ENCODE measurements at regions not wholly inside any gene's neighbourhood (a gene's known extent, or its start where the extent isn't known, plus 50 kb on each side); places are given as distances from the start of the nearest gene placed in this dataset.

DNA sequence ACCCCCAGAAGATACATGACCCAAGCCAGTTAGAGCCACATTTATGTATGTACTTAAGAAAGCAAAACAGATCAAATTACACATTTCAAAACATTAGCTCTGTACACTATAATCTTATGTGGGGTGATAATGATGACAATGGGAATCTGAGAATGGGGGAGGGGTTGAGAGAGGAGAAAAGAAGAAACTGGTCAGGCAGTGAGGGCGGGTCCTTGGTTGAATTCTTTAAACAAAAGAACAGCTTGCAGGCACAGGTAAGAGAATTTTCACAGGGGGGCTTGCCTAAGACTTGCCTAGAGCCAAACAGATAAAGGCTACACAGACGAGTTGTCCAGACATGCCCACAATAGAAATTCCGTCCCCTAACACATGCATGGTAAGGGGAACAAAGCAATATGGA is 76.8 kb upstream of the PTER start:
- BruUV-seq (replicated peaks), result no TSS peak
- H3K27ac Mint-ChIP-seq (ENCODE audit: low read depth, unreplicated experiment), result no peak overlapping the region
- H3K4me3 Mint-ChIP-seq (ENCODE audit: unreplicated experiment), result no peak overlapping the region
- DNase-seq (ENCODE audit: unreplicated experiment), result peak; percentile 18
- TF ChIP-seq, protein P1, sequence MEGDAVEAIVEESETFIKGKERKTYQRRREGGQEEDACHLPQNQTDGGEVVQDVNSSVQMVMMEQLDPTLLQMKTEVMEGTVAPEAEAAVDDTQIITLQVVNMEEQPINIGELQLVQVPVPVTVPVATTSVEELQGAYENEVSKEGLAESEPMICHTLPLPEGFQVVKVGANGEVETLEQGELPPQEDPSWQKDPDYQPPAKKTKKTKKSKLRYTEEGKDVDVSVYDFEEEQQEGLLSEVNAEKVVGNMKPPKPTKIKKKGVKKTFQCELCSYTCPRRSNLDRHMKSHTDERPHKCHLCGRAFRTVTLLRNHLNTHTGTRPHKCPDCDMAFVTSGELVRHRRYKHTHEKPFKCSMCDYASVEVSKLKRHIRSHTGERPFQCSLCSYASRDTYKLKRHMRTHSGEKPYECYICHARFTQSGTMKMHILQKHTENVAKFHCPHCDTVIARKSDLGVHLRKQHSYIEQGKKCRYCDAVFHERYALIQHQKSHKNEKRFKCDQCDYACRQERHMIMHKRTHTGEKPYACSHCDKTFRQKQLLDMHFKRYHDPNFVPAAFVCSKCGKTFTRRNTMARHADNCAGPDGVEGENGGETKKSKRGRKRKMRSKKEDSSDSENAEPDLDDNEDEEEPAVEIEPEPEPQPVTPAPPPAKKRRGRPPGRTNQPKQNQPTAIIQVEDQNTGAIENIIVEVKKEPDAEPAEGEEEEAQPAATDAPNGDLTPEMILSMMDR (IDR thresholded peaks at IDR 0.05; ENCODE audit: unreplicated experiment), result no peak
- no peaks in the 10 kb centered on the region for H3K36me3 Mint-ChIP-seq (ENCODE audit: insufficient read depth, unreplicated experiment)
- H3K4me1 Mint-ChIP-seq (ENCODE audit: insufficient read depth, unreplicated experiment), result peaks cover 5% of the 10 kb centered on the region
- H3K27me3 Mint-ChIP-seq (ENCODE audit: insufficient read depth, unreplicated experiment), result no peaks in the 10 kb centered on the region
- intact Hi-C loops (cut with micrococcal nuclease), result no loop called here
- CTCF ChIA-PET, result no interaction called here
- H3K9me3 Mint-ChIP-seq (ENCODE audit: unreplicated experiment), result peaks cover 15% of the 10 kb centered on the region
- POLR2A ChIA-PET, result interaction anchor here (1.1 kb wide), 1 partner anchor 163 kb away, joined by 3 read pairs; no protein-coding TSS in a partner anchor

DNA sequence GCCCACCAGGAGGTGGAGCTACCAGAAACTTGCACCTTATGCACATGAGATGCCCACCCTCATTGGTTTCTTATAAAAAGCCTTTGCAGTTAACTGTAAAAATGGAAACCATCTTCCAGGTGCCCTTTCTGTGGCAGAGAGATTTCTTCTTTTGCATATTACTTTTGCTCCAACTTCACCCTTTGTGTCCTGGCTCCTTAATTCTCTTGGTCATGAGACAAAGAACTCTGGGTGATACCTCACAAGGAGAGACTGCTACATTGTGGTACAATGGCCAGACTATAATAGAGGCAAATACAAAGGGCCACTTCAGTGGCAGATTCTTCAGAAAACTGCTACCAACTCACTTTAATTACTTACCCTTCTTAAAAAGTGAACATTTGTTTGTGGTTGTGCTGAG is 76.4 kb upstream of the PTER start:
- no peak for DNase-seq (ENCODE audit: unreplicated experiment)
- POLR2A ChIA-PET, result interaction anchor here (1.1 kb wide), 1 partner anchor 164 kb away, joined by 3 read pairs; no protein-coding TSS in a partner anchor
- no peaks in the 10 kb centered on the region for H3K27me3 Mint-ChIP-seq (ENCODE audit: insufficient read depth, unreplicated experiment)
- H3K27ac Mint-ChIP-seq (ENCODE audit: low read depth, unreplicated experiment), result no peak overlapping the region
- BruUV-seq (replicated peaks), result no TSS peak
- intact Hi-C loops (cut with micrococcal nuclease), result no loop called here
- TF ChIP-seq, protein P1 (IDR thresholded peaks at IDR 0.05; ENCODE audit: unreplicated experiment), result no peak
- peaks cover 5% of the 10 kb centered on the region for H3K4me1 Mint-ChIP-seq (ENCODE audit: insufficient read depth, unreplicated experiment)
- H3K4me3 Mint-ChIP-seq (ENCODE audit: unreplicated experiment), result no peak overlapping the region
- peaks cover 15% of the 10 kb centered on the region for H3K9me3 Mint-ChIP-seq (ENCODE audit: unreplicated experiment)
- no peaks in the 10 kb centered on the region for H3K36me3 Mint-ChIP-seq (ENCODE audit: insufficient read depth, unreplicated experiment)
- CTCF ChIA-PET, result no interaction called here

DNA sequence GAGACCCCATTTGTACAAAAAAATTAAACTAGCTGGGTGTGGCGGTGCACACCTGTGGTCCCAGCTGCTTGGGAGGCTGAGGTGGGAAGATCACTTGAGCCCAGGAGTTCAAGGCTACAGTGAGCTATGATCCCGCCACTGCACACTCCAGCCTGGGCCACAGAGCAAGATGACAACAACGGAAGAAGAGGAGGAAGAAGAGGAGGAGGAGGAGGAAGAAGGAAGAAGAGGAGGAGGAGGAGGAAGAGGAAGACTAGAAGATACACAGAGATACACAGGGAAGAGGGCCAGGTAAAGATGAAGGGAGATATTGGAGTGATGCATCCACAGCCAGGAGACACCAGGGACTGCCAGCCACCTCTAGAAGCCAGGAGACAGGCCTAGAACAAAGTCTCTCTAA is 75.7 kb upstream of the PTER start:
- Mint-ChIP-seq H3K4me3 (ENCODE audit: unreplicated experiment) (no peak overlapping the region), H3K4me1 (ENCODE audit: insufficient read depth, unreplicated experiment) (peaks cover 5% of the 10 kb centered on the region), H3K27me3 (ENCODE audit: insufficient read depth, unreplicated experiment) (no peaks in the 10 kb centered on the region), H3K27ac (ENCODE audit: low read depth, unreplicated experiment) (peak overlapping the region; percentile 25), H3K36me3 (ENCODE audit: insufficient read depth, unreplicated experiment) (no peaks in the 10 kb centered on the region), H3K9me3 (ENCODE audit: unreplicated experiment) (peaks cover 15% of the 10 kb centered on the region)
- ChIA-PET CTCF (interaction anchor here (0.6 kb wide), 1 partner anchor 320 kb away, joined by 4 read pairs; no protein-coding TSS in a partner anchor), POLR2A (no interaction called here)
- intact Hi-C loops (cut with micrococcal nuclease), result no loop called here
- DNase-seq (ENCODE audit: unreplicated experiment), result no peak
- TF ChIP-seq, protein P1 (IDR thresholded peaks at IDR 0.05; ENCODE audit: unreplicated experiment), result no peak
- no TSS peak for BruUV-seq (replicated peaks)

DNA sequence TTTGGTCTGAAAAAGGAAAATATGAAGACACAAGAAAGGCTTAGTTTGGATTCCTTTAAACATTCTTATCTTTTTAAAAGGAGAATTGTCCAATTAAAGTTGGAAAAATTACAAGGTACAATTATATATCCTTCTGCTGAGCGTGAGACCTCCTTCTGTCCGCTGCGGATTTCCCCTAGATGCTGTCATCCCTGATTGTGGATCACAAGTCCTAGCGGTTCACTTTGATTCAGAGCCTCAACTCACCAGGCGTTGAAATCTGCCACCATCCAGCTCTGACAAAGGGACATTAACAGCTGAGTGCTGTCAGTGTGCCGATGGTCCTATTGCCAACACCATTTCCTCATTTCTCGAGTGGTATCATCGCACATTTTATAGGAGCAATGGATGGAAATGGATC is 73.1 kb upstream of the PTER start:
- CTCF ChIA-PET, result no interaction called here
- TF ChIP-seq, protein P1 (IDR thresholded peaks at IDR 0.05; ENCODE audit: unreplicated experiment), result no peak
- no peak for DNase-seq (ENCODE audit: unreplicated experiment)
- H3K4me3 Mint-ChIP-seq (ENCODE audit: unreplicated experiment), result no peak overlapping the region
- peaks cover 18% of the 10 kb centered on the region for H3K27me3 Mint-ChIP-seq (ENCODE audit: insufficient read depth, unreplicated experiment)
- no TSS peak for BruUV-seq (replicated peaks)
- H3K36me3 Mint-ChIP-seq (ENCODE audit: insufficient read depth, unreplicated experiment), result no peaks in the 10 kb centered on the region
- POLR2A ChIA-PET, result no interaction called here
- intact Hi-C loops (cut with micrococcal nuclease), result no loop called here
- H3K9me3 Mint-ChIP-seq (ENCODE audit: unreplicated experiment), result peaks cover 8% of the 10 kb centered on the region
- no peak overlapping the region for H3K27ac Mint-ChIP-seq (ENCODE audit: low read depth, unreplicated experiment)
- H3K4me1 Mint-ChIP-seq (ENCODE audit: insufficient read depth, unreplicated experiment), result no peaks in the 10 kb centered on the region

Data from MCF 10A (cell line).